ENCODE measurements at regions not wholly inside any gene's neighbourhood (a gene's known extent, or its start where the extent isn't known, plus 50 kb on each side); places are given as distances from the start of the nearest gene placed in this dataset.

DNA sequence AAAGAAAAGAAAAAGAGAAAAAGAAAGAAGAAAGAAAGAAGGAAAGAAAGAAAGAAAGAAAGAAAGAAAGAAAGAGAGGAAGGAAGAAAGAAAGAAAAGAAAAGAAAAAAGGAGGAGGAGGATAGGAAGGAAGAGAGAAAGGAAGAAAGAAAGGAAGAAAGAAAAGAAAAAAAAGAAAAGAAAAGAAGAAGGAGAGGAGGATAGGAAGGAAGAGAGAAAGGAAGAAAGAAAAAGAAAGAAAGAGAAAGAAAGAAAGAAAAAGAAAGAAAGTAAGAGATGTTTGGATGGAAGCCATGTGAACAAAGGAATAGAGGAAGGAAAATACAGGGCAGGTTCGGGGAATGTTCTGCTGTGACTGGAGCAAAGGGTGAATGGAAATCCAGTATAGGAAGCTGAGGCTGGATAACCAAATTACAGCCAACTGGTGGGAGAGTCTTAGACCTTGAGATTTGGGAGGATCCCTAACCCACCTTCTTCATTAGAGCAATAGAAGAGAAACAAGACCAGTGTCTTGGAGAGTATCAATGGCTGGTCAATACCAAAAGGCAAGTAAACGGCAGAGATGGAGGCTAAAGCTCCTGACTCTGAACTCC lies 94.9 kb downstream of the RASSF10 start (continued):
- TF ChIP-seq, protein P1, sequence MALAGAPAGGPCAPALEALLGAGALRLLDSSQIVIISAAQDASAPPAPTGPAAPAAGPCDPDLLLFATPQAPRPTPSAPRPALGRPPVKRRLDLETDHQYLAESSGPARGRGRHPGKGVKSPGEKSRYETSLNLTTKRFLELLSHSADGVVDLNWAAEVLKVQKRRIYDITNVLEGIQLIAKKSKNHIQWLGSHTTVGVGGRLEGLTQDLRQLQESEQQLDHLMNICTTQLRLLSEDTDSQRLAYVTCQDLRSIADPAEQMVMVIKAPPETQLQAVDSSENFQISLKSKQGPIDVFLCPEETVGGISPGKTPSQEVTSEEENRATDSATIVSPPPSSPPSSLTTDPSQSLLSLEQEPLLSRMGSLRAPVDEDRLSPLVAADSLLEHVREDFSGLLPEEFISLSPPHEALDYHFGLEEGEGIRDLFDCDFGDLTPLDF (CRISPR knock-in tag; IDR thresholded peaks at IDR 0.05), result no peak
- TF ChIP-seq, protein P2, sequence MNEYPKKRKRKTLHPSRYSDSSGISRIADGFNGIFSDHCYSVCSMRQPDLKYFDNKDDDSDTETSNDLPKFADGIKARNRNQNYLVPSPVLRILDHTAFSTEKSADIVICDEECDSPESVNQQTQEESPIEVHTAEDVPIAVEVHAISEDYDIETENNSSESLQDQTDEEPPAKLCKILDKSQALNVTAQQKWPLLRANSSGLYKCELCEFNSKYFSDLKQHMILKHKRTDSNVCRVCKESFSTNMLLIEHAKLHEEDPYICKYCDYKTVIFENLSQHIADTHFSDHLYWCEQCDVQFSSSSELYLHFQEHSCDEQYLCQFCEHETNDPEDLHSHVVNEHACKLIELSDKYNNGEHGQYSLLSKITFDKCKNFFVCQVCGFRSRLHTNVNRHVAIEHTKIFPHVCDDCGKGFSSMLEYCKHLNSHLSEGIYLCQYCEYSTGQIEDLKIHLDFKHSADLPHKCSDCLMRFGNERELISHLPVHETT (CRISPR knock-in tag; conservative IDR thresholded peaks at IDR 0.05 in 1 of 2, IDR thresholded peaks at IDR 0.05 in 1 of 2), result 0 out of 4 replicates have a peak, but pooled peaks of 1 of the 2 experiments have one; percentile 9

DNA sequence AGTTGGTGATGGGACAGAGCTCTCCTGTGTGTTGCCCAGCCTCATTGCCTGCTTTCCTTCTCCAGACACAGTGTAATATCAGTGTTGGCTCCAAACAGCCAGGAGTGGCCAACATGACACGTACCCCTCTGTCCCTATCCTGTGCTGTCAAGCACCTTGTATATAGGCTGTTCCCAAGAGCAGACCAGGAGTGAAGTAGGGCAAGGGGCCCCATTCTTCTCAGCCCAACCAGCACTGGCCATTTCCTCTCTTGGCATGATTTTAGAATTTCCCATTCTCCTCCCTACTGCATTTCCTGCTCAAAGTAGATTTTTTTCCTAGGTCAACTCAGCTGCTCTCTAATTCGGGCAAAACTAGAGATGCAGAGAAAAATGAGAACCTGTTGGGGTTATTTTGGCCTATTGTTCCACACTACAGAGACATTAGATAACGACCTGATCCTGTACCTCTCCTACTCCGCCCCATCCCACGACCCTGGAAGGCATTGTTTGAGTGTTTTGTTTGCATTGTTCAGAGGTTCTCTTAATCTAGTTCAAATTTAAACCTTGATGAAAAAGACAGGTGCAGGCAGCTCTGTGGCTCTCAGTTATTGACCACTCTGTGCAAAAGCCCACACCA lies 95.6 kb downstream of the RASSF10 start:
- FAIRE-seq, result no peak
- peak in 1 of 4 experiments; percentile 43 for DNase-seq (ENCODE audit: extremely low read depth in 1 of 4, low spot score in 3 of 4)
- in situ Hi-C loops (cut with MboI), result no loop called here
- H3K27ac ChIP-seq (ENCODE audit: extremely low read depth, low read depth, low read length), result peak overlapping the region; percentile 62
- ChIA-PET POLR2A (interaction anchor here (1.2 to 1.6 kb wide), 3 partner anchors 8 to 13 kb away, joined by 4 to 9 read pairs (median 5); no protein-coding TSS in a partner anchor), CTCF (ENCODE audit: low intra/inter-chr PET ratio) (no interaction called here)
- intact Hi-C loops (cut with micrococcal nuclease), result loop anchor here (1.0 to 2.0 kb wide), 2 partner anchors 14 to 116 kb away; no protein-coding TSS in a partner anchor
- H4K20me1 ChIP-seq (replicated peaks; ENCODE audit: control insufficient read depth, insufficient read depth, low read length), result no peaks in the 10 kb centered on the region
- TF ChIP-seq, protein P3, sequence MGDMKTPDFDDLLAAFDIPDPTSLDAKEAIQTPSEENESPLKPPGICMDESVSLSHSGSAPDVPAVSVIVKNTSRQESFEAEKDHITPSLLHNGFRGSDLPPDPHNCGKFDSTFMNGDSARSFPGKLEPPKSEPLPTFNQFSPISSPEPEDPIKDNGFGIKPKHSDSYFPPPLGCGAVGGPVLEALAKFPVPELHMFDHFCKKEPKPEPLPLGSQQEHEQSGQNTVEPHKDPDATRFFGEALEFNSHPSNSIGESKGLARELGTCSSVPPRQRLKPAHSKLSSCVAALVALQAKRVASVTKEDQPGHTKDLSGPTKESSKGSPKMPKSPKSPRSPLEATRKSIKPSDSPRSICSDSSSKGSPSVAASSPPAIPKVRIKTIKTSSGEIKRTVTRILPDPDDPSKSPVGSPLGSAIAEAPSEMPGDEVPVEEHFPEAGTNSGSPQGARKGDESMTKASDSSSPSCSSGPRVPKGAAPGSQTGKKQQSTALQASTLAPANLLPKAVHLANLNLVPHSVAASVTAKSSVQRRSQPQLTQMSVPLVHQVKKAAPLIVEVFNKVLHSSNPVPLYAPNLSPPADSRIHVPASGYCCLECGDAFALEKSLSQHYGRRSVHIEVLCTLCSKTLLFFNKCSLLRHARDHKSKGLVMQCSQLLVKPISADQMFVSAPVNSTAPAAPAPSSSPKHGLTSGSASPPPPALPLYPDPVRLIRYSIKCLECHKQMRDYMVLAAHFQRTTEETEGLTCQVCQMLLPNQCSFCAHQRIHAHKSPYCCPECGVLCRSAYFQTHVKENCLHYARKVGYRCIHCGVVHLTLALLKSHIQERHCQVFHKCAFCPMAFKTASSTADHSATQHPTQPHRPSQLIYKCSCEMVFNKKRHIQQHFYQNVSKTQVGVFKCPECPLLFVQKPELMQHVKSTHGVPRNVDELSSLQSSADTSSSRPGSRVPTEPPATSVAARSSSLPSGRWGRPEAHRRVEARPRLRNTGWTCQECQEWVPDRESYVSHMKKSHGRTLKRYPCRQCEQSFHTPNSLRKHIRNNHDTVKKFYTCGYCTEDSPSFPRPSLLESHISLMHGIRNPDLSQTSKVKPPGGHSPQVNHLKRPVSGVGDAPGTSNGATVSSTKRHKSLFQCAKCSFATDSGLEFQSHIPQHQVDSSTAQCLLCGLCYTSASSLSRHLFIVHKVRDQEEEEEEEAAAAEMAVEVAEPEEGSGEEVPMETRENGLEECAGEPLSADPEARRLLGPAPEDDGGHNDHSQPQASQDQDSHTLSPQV (IDR thresholded peaks at IDR 0.05), result 0 out of 2 replicates have a peak, but pooled peaks have one; percentile 19
- no peak for TF ChIP-seq MYC (IDR thresholded peaks at IDR 0.05; ENCODE audit: low read depth, low read length)
- TF ChIP-seq MYC (CRISPR knock-in tag; IDR thresholded peaks at IDR 0.05; ENCODE audit: borderline replicate concordance, low read depth), result 0 out of 2 replicates have a peak, but pooled peaks have one; percentile 24
- peak; percentile 16; the same call in 1 of the 2 replicates for TF ChIP-seq ERF (CRISPR knock-in tag; IDR thresholded peaks at IDR 0.05)
- no peak for TF ChIP-seq HEY1 (CRISPR knock-in tag; IDR thresholded peaks at IDR 0.05; ENCODE audit: borderline replicate concordance)
- peaks cover 31 to 56% of the 10 kb centered on the region in 2 experiments for H3K4me1 ChIP-seq (replicated peaks in 1 of 2; ENCODE audit: control insufficient read depth in 2 of 2, insufficient read depth in 2 of 2, low read length in 2 of 2)
- no peaks in the 10 kb centered on the region for H3K27me3 ChIP-seq (ENCODE audit: control insufficient read depth in 2 of 2, insufficient read depth in 2 of 2, low read length in 2 of 2)
- ATAC-seq, result peak; percentile 56
- H3K79me2 ChIP-seq (ENCODE audit: control insufficient read depth, insufficient read depth, low read length), result no peaks in the 10 kb centered on the region
- H3K9me1 ChIP-seq (ENCODE audit: control insufficient read depth, insufficient read depth, low read length), result no peaks in the 10 kb centered on the region
- BruUV-seq (replicated peaks), result no TSS peak
- H2AFZ ChIP-seq (ENCODE audit: low read depth, low read length), result peak overlapping the region; percentile 52
- H3K36me3 ChIP-seq (ENCODE audit: control insufficient read depth, insufficient read depth, low read length), result no peaks in the 10 kb centered on the region
- H3K4me2 ChIP-seq (ENCODE audit: insufficient read depth, low read length), result peak overlapping the region; percentile 64
- WGBS (ENCODE audit: insufficient coverage, low coverage, missing lambda C conversion rate), result 2% methylated on average over 5 of the region's 5 CpGs
- peak overlapping the region in 1 of 2 experiments; percentile 24; a peak in 2 of 4 replicates for H3K9ac ChIP-seq (ENCODE audit: insufficient read depth in 1 of 2, low read depth in 2 of 2, low read length in 2 of 2)
- H3K4me3 ChIP-seq, result no peak overlapping the region
- no peaks in the 10 kb centered on the region; the same call in 1 of the 2 replicates for H3K9me3 ChIP-seq (replicated peaks; ENCODE audit: control insufficient read depth, insufficient read depth, low read depth, low read length)
